Muscle layer of colon (tissue), 2 donors: ENCODE measurements at regions not wholly inside any gene's neighbourhood (a gene's known extent, or its start where the extent isn't known, plus 50 kb on each side); places are given as distances from the start of the nearest gene placed in this dataset.

ENCODE experiments used
- H3K27ac ChIP-seq: one replicate; pipeline ENCODE4 v1.7.0; 2013; ENCODE audit warnings: low read depth, mild to moderate bottlenecking, low read length, moderate library complexity
- H3K27me3 ChIP-seq, 2 donors: one replicate each; pipeline ENCODE4 v1.7.0; 2013; ENCODE audit warnings: low read length in 2 of 2, mild to moderate bottlenecking in 2 of 2; ENCODE audit not compliant: insufficient read depth in 2 of 2, control insufficient read depth in 1 of 2
- H3K36me3 ChIP-seq: one replicate; pipeline ENCODE4 v1.7.0; 2013; ENCODE audit warnings: mild to moderate bottlenecking, low read length; ENCODE audit not compliant: insufficient read depth
- H3K4me1 ChIP-seq: one replicate; pipeline ENCODE4 v1.7.0; 2013; ENCODE audit warnings: mild to moderate bottlenecking, low read length; ENCODE audit not compliant: insufficient read depth
- H3K4me3 ChIP-seq, 2 donors: one replicate each; pipeline ENCODE4 v1.7.0; 2013; ENCODE audit warnings: low read length in 2 of 2, low read depth in 1 of 2, mild to moderate bottlenecking in 1 of 2, moderate library complexity in 1 of 2
- H3K9ac ChIP-seq: one replicate; pipeline ENCODE4 v1.7.0; 2013; ENCODE audit warnings: low read length
- H3K9me3 ChIP-seq: one replicate; pipeline ENCODE4 v1.7.0; 2013; ENCODE audit warnings: mild to moderate bottlenecking, low read length
- donor health status: abdominal sarcoma.
- donor health status: Adenocarcinoma of cecum.

DNA sequence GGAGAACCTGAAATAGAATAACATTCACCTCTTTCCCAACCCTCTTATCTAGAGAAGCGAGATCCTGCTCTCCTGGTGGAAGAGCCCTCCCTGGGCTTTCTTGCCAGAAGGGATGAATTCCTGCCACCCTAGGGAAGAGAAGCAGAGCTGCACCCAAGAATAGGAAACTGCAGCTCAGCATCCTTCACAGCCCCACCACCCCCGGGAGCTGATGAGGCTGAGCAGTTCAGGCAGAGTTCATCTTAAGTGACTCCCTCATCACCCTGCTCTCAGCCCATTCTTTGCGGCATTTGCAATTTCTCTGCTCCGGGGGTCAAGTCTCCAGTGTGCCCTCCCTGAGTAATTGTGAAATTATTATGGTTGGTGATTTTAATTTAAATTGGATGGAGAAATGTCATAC is 514.9 kb downstream of the BUD13 start:
- Histone ChIP-seq H3K9ac (no peak overlapping the region), H3K4me1 (no peaks in the 10 kb centered on the region), H3K4me3 (no peak overlapping the region), H3K36me3 (no peaks in the 10 kb centered on the region), H3K27me3 (no peaks in the 10 kb centered on the region), H3K27ac (no peak overlapping the region), H3K9me3 (no peaks in the 10 kb centered on the region)

DNA sequence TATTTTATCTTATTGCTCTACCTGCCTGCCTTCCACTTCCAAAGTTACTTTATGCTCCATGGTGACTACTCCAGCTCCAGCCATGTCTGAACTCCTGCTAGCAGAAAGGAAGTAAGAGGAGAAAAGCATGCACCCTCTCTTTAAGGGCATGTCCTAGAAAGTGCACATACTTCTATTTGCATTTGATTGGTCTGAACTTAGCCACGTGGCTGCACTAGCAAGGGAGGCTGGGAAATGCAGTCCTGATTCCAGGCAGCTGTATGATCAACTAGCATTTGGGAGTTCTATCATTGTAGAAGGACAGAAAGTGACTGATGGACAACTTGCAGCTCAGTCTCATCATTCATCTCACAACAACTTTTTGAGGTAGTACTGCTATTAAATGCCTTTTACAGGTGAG is 515.7 kb downstream of the BUD13 start:
- H3K9ac ChIP-seq, result no peak overlapping the region
- H3K27me3 ChIP-seq, result no peaks in the 10 kb centered on the region
- no peak overlapping the region for H3K27ac ChIP-seq
- no peaks in the 10 kb centered on the region for H3K9me3 ChIP-seq
- H3K4me1 ChIP-seq, result no peaks in the 10 kb centered on the region
- no peaks in the 10 kb centered on the region for H3K36me3 ChIP-seq
- no peak overlapping the region for H3K4me3 ChIP-seq

DNA sequence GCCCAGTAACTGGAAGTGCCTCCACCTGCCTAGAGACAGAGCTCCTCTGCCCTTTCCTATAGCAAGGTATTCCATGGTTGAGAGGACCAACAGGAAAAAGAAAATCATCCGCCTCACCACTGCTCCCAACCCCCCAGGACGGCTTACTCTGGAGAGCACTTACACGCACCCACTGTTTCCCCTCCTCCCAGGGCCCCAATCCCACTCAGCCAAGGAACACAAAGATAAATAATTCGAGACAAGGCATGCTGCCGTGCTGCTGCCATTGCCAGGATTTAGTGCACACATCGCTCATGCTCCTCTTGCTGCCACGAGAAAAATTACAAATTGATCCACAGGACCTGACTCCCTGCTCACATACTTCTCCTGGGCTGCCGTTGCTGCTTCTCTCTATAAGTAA is 516.6 kb downstream of the BUD13 start:
- H3K27me3 ChIP-seq, result no peaks in the 10 kb centered on the region
- no peak overlapping the region for H3K9ac ChIP-seq
- no peak overlapping the region for H3K4me3 ChIP-seq
- no peak overlapping the region for H3K27ac ChIP-seq
- no peaks in the 10 kb centered on the region for H3K36me3 ChIP-seq
- H3K4me1 ChIP-seq, result no peaks in the 10 kb centered on the region
- H3K9me3 ChIP-seq, result no peaks in the 10 kb centered on the region

DNA sequence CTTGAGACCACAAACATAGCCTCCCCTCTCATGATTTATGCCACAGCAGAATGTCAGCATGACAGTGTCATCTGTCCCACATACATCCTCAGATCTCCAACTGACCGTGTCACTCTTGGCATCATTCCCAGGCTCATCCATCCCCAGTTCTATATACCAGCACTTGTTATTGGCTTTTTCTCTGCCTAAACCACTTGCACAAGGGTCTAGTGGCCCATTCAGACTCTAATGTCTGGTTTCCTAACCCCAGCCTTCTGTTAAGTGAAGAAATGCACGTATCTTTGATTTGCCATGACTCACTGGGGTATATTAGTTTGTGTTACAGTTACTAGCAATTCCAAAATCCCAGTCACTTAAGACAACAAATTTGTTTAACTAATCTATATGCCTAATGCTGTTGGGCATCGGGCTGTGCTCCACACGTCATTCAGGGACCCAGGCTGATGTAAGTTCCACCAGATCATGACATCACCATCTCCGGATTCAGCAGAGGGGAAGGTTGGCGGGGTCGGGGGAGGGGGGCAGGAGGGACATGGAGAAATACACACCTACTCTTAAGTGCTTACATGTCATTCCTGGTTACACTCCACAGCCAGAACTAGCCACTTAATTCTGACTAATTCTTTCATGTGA is 517.4 kb downstream of the BUD13 start:
- Histone ChIP-seq H3K27ac (no peak overlapping the region), H3K4me3 (no peak overlapping the region), H3K9me3 (no peaks in the 10 kb centered on the region), H3K9ac (no peak overlapping the region), H3K4me1 (no peaks in the 10 kb centered on the region), H3K36me3 (no peaks in the 10 kb centered on the region), H3K27me3 (no peaks in the 10 kb centered on the region)

DNA sequence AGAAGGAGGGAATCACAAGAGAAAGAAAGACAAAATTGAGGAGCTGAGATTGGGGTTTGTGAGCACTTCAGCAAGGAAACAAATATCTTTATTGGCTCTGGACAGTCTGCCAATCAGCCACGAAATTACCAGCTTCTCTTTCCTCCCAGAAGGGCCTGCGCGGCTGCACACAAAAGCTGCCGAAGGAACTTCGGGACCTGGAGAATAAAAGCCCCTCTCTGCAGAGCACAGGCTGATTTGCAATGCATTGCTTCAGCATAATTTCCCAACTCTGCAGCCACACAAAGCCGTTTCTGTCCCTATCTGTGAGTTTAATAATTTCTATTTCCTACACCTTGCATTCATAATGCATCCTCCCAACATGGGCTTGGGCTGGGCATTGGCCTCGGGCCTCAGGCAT is 522.6 kb downstream of the BUD13 start:
- H3K27me3 ChIP-seq, result no peaks in the 10 kb centered on the region
- H3K4me3 ChIP-seq, result no peak overlapping the region
- no peaks in the 10 kb centered on the region for H3K9me3 ChIP-seq
- H3K9ac ChIP-seq, result no peak overlapping the region
- H3K36me3 ChIP-seq, result no peaks in the 10 kb centered on the region
- H3K4me1 ChIP-seq, result peaks cover 4% of the 10 kb centered on the region
- H3K27ac ChIP-seq, result no peak overlapping the region

DNA sequence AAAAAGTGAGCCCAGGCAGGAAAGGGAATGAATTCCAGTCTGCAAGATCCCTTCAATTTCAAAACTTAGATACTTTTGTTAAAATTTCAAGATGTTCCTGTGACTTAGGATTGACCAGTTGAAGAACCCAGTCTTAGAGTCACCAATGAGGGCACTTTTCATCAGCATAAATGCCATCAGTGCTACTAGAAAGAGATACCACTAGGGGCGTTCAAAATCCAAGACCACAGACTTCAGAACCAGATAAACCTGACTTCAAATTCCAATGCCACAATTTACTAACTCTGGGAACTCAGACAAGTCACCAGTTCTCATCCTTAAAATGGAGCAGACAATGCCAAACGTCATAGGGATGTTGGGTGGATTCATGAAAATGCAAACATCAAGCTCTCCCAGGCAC is 523.2 kb downstream of the BUD13 start:
- no peaks in the 10 kb centered on the region for H3K9me3 ChIP-seq
- peaks cover 10% of the 10 kb centered on the region for H3K4me1 ChIP-seq
- no peaks in the 10 kb centered on the region for H3K36me3 ChIP-seq
- no peak overlapping the region for H3K9ac ChIP-seq
- no peak overlapping the region for H3K4me3 ChIP-seq
- no peak overlapping the region for H3K27ac ChIP-seq
- no peaks in the 10 kb centered on the region for H3K27me3 ChIP-seq

DNA sequence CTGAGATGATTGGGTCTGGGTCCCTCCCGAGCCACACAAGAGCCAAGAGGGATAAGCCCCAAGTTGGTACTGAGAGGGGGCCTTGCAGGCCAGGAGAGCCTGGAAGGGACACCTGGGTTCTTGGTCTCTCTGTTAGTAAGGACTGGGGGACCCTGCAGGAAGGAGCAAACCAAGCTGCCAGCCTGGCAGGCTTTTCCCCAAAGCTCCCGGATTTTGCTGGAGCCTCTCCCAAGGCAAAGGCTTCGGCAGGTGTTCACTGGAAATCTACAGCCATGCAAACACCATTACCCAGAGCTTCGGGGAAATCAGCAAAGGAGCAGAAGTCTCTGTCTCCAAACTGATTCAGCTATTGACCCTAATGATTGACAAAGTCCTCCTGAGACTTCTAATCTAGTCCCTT is 527.9 kb downstream of the BUD13 start:
- Histone ChIP-seq H3K9ac (no peak overlapping the region), H3K36me3 (no peaks in the 10 kb centered on the region), H3K9me3 (no peaks in the 10 kb centered on the region), H3K27me3 (no peaks in the 10 kb centered on the region), H3K4me1 (peaks cover 16% of the 10 kb centered on the region), H3K27ac (no peak overlapping the region), H3K4me3 (no peak overlapping the region)

DNA sequence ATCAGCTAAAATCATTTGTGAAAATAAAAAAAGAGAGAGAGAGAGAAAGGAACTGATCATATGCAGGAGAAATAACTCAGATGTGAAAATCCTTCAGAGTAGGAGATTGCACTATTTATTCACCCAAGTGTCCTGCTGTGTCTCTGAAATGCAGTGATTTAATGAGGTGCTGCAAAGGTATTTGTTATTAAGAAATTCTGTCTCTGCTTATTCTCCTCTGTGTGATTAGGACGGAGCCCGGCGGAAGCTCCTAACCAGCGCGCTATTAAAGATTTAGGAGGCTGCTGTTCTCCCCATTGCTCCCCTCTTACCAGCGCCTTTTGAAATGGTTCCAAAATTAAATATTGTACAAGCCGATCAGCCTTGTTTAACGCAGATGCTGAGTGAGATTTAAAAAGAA is 528.3 kb downstream of the BUD13 start:
- no peak overlapping the region for H3K27ac ChIP-seq
- no peaks in the 10 kb centered on the region for H3K27me3 ChIP-seq
- no peaks in the 10 kb centered on the region for H3K9me3 ChIP-seq

DNA sequence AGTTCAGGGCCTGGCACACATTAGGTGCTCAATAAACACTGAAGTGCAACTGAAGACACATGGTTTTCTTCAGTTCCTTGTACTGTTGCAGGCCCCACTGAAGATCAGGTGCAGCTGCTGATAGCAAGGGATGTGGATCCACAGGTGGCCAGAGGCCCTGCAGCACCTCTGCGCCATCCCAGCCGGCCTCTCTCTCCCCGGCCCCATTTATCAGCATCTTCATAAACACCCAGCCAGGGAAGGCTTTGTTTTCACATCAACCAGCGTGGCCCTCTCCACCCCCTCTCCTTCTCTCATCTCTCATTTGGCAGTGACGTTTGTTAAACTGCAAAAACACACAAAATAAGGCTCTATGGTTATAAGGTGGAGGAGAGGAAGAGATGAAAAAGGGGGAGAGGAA is 528.8 kb downstream of the BUD13 start:
- H3K36me3 ChIP-seq, result no peaks in the 10 kb centered on the region
- no peak overlapping the region for H3K27ac ChIP-seq
- no peaks in the 10 kb centered on the region for H3K9me3 ChIP-seq
- H3K4me1 ChIP-seq, result peaks cover 16% of the 10 kb centered on the region
- no peak overlapping the region for H3K9ac ChIP-seq
- H3K4me3 ChIP-seq, result no peak overlapping the region
- H3K27me3 ChIP-seq, result no peaks in the 10 kb centered on the region

More for the DNA sequence above, 528.3 kb downstream of the BUD13 start:
- Histone ChIP-seq H3K4me3 (no peak overlapping the region), H3K36me3 (no peaks in the 10 kb centered on the region), H3K4me1 (peaks cover 16% of the 10 kb centered on the region), H3K9ac (no peak overlapping the region)

DNA sequence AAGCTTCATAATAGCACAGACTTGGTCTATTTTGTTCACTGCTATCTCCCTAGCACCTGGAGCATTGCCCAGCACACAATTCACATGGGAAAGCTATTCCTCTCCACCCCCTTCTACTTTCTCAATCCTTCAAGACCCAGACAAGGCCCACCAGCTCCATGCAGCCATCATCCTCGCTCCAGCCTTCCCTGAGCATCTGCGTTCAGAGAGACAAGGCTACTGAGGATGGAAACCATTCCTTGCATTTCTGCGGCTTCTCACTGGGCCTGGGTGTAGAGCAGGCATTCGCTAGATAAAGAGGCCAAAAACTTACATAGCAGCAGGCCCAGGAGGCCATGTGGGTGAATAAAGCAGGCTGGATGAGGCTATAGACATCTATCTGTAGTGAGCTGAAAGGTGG is 530.8 kb downstream of the BUD13 start:
- no peak overlapping the region for H3K4me3 ChIP-seq
- no peaks in the 10 kb centered on the region for H3K9me3 ChIP-seq
- no peak overlapping the region for H3K9ac ChIP-seq
- H3K36me3 ChIP-seq, result no peaks in the 10 kb centered on the region
- no peaks in the 10 kb centered on the region for H3K27me3 ChIP-seq
- no peak overlapping the region for H3K27ac ChIP-seq
- H3K4me1 ChIP-seq, result peaks cover 16% of the 10 kb centered on the region

DNA sequence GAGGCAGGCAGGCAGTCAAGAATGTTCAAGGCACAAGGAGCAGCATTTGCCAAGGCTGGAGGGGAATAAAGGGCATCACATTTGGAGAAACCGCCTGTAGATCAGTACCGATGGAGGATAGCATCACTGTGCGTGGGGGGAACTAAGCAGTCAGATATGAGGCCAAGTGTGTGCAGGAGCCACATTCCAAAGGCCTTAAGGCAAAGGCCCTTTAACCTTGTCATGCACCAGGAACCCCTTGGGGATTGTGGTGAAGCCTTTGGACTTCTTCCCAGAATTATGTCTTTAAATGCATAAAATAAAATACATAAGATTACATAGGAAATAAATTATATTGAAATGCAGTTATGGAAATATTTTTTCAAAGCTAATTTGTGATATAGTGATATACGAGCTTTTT is 532.1 kb downstream of the BUD13 start:
- Histone ChIP-seq H3K9me3 (no peaks in the 10 kb centered on the region), H3K27me3 (no peaks in the 10 kb centered on the region), H3K27ac (no peak overlapping the region), H3K4me3 (no peak overlapping the region), H3K9ac (no peak overlapping the region), H3K36me3 (no peaks in the 10 kb centered on the region), H3K4me1 (peaks cover 16% of the 10 kb centered on the region)

DNA sequence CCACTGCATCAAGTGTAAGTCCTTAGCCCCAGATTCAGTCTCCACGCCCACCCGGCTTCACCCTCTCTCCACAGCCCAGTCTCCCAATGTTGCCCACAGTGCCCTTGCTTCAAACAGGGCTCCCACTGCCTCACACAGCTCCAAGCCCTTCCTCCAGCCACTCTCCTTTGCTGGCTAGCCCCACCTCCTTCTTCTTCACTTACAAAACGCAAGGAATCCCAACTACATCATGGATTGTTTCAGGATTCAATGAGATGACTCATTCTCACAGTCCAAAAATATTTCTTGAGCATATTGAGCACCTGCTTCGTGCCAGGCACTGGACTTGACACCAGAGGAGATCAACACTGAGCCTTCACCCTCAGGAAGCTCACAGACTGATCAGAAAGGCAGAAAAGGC is 533.5 kb downstream of the BUD13 start:
- Histone ChIP-seq H3K9me3 (no peaks in the 10 kb centered on the region), H3K36me3 (no peaks in the 10 kb centered on the region), H3K27me3 (no peaks in the 10 kb centered on the region), H3K27ac (no peak overlapping the region), H3K4me1 (peaks cover 3% of the 10 kb centered on the region), H3K9ac (no peak overlapping the region), H3K4me3 (no peak overlapping the region)
